OCI-LY7 (cell line): ENCODE measurements at regions not wholly inside any gene's neighbourhood (a gene's known extent, or its start where the extent isn't known, plus 50 kb on each side); places are given as distances from the start of the nearest gene placed in this dataset.

ENCODE experiments used
- EZH2phosphoT487 ChIP-seq: fragments of 200-600 bp; sonication (generic); IDR thresholded peaks from 2 replicates; pipeline ENCODE4 v1.6.1; 2018; ENCODE audit warnings: low read depth, borderline replicate concordance, mild to moderate bottlenecking, mixed run types, antibody characterized with exemption, low read length, moderate library complexity, mixed read lengths
- TF ChIP-seq, protein P1 (sequence below): fragments of 200-600 bp; sonication (generic); conservative IDR thresholded peaks from 2 replicates; pipeline ENCODE4 v1.5.1; 2014; ENCODE audit warnings: mild to moderate bottlenecking, antibody characterized with exemption, low read length, moderate library complexity, mixed read lengths

- TF ChIP-seq, protein P1, sequence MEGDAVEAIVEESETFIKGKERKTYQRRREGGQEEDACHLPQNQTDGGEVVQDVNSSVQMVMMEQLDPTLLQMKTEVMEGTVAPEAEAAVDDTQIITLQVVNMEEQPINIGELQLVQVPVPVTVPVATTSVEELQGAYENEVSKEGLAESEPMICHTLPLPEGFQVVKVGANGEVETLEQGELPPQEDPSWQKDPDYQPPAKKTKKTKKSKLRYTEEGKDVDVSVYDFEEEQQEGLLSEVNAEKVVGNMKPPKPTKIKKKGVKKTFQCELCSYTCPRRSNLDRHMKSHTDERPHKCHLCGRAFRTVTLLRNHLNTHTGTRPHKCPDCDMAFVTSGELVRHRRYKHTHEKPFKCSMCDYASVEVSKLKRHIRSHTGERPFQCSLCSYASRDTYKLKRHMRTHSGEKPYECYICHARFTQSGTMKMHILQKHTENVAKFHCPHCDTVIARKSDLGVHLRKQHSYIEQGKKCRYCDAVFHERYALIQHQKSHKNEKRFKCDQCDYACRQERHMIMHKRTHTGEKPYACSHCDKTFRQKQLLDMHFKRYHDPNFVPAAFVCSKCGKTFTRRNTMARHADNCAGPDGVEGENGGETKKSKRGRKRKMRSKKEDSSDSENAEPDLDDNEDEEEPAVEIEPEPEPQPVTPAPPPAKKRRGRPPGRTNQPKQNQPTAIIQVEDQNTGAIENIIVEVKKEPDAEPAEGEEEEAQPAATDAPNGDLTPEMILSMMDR, result no peak
- TF ChIP-seq EZH2phosphoT487, result no peak
These were observed 125.2 kb downstream of the IRF8 start for GRCh38 chr16:86024210-86024609.
